GM03348 (cell line): ENCODE measurements at regions not wholly inside any gene's neighbourhood (a gene's known extent, or its start where the extent isn't known, plus 50 kb on each side); places are given as distances from the start of the nearest gene placed in this dataset.

Experiments used
- DNase-seq: peaks from one replicate; pipeline ENCODE4 v3.0.0; 2012; ENCODE audit warnings: low spot score

- DNase-seq: no peak
Measured at GRCh38 chr15:38176691-38177090, 75.9 kb upstream of the SPRED1 start.

GRCh38 chr15:38182900-38183299 lies 69.7 kb upstream of the SPRED1 start:
- DNase-seq: no peak

GRCh38 chr15:38186507-38186906 lies 66.1 kb upstream of the SPRED1 start:
- DNase-seq: no peak

GRCh38 chr15:38187630-38188313 lies 64.9 kb upstream of the SPRED1 start:
- DNase-seq: no peak

- DNase-seq: no peak
Measured at GRCh38 chr15:38189671-38190295, 62.9 kb upstream of the SPRED1 start.

GRCh38 chr15:38190501-38190900 lies 62.1 kb upstream of the SPRED1 start:
- no peak for DNase-seq

GRCh38 chr15:38192496-38192895 lies 60.1 kb upstream of the SPRED1 start:
- DNase-seq: no peak

- peak; percentile 6 for DNase-seq
Measured at GRCh38 chr15:38193496-38193895, 59.1 kb upstream of the SPRED1 start.

- DNase-seq: no peak
Measured at GRCh38 chr15:38195191-38195901, 57.3 kb upstream of the SPRED1 start.

GRCh38 chr15:38196076-38196475 lies 56.6 kb upstream of the SPRED1 start:
- DNase-seq: no peak

- DNase-seq: no peak
Measured at GRCh38 chr15:38197553-38197952, 55.1 kb upstream of the SPRED1 start.

- no peak for DNase-seq
Measured at GRCh38 chr15:38201714-38202113, 50.9 kb upstream of the SPRED1 start.

GRCh38 chr15:38202361-38202760 lies 50.3 kb upstream of the SPRED1 start:
- DNase-seq: no peak
